GM12878 (cell line): ENCODE measurements at regions not wholly inside any gene's neighbourhood (a gene's known extent, or its start where the extent isn't known, plus 50 kb on each side); places are given as distances from the start of the nearest gene placed in this dataset.

Experiments used
- ATAC-seq: fragments of 200-7000 bp; cut with Tn5 transposase; 3 replicates; pipeline ENCODE4 v1.9.1; 2020; ENCODE audit warnings: mild to moderate bottlenecking, moderate library complexity
- BruUV-seq: library from RNA; stranded (reverse); fragments of 400-500 nt; replicated peaks from 2 replicates; lab custom pipeline; 2021; lab: Mats Ljungman, UMichigan
- CTCF ChIA-PET: fragments of 300-600 bp; sonication (Branson Sonifier 250); formaldehyde crosslinking; extraction: SDS; loops from one replicate; lab custom pipeline; 2021; ENCODE audit warnings: inconsistent platforms; lab: Yijun Ruan, JAX
- POLR2A ChIA-PET: fragments of 350-600 bp; formaldehyde crosslinking; extraction: SDS; loops from one replicate; lab custom pipeline; 2021; ENCODE audit warnings: inconsistent platforms; lab: Charles Lee
- RAD21 ChIA-PET: fragments of 300-600 bp; sonication (Branson Sonifier 250); formaldehyde crosslinking; loops from one replicate; lab custom pipeline; 2023; ENCODE audit warnings: antibody characterized with exemption; ENCODE audit not compliant: unreplicated experiment; lab: Charles Lee
- SMC1A ChIA-PET: fragments of 300-600 bp; sonication (Branson Sonifier 250); formaldehyde crosslinking; loops from one replicate; lab custom pipeline; 2023; ENCODE audit not compliant: unreplicated experiment, uncharacterized antibody; lab: Charles Lee
- DNase-seq: peaks from one replicate; pipeline ENCODE4 v3.0.0-alpha.2; 2011; ENCODE audit warnings: low read depth, low spot score
- FAIRE-seq: peaks from 3 replicates; lab custom pipeline; 2011; peaks lifted over from hg19 to GRCh38; lab: Jason Lieb, UNC
- H2AFZ ChIP-seq: 2 replicates; pipeline ENCODE4 v1.6.0; 2011; ENCODE audit warnings: low read depth, low read length, control low read depth; ENCODE audit not compliant: control insufficient read depth
- H3K27ac ChIP-seq: 2 replicates; pipeline ENCODE4 v1.5.1; 2011; ENCODE audit warnings: control low read depth; ENCODE audit not compliant: control insufficient read depth, insufficient read depth
- H3K27me3 ChIP-seq, 2 experiments: replicated peaks in 1 of 2; 2 replicates each; pipeline versions ENCODE4 v1.6.0 to v1.6.1; 2011; ENCODE audit warnings: low read length in 1 of 2; ENCODE audit not compliant: control insufficient read depth in 2 of 2, insufficient read depth in 2 of 2
- H3K36me3 ChIP-seq, 2 experiments: 2 replicates each; pipeline ENCODE4 v1.5.1; 2011; ENCODE audit warnings: low read length in 1 of 2; ENCODE audit not compliant: control insufficient read depth in 2 of 2, insufficient read depth in 2 of 2
- H3K4me1 ChIP-seq: 2 replicates; pipeline ENCODE4 v1.6.1; 2011; ENCODE audit warnings: mild to moderate bottlenecking, low read length, moderate library complexity, mixed read lengths; ENCODE audit not compliant: control insufficient read depth, insufficient read depth
- H3K4me2 ChIP-seq: 2 replicates; pipeline ENCODE4 v1.6.0; 2011; ENCODE audit warnings: control low read depth; ENCODE audit not compliant: control insufficient read depth, insufficient read depth
- H3K4me3 ChIP-seq: fragments of 200-600 bp; sonication (generic); 2 replicates; pipeline ENCODE4 v1.5.1; 2016
- H3K79me2 ChIP-seq: 2 replicates; pipeline ENCODE4 v1.6.0; 2011; ENCODE audit warnings: low read length; ENCODE audit not compliant: control insufficient read depth, insufficient read depth
- H3K9ac ChIP-seq: 2 replicates; pipeline ENCODE4 v1.8.0; 2011; ENCODE audit warnings: low read length, control low read depth, mixed read lengths; ENCODE audit not compliant: control insufficient read depth, insufficient read depth
- H3K9me3 ChIP-seq: replicated peaks from 3 replicates; pipeline ENCODE4 v1.5.1; 2011; ENCODE audit warnings: mild to moderate bottlenecking, low read length; ENCODE audit not compliant: control insufficient read depth, insufficient read depth
- H4K20me1 ChIP-seq: 2 replicates; pipeline ENCODE4 v1.6.0; 2011; ENCODE audit not compliant: control insufficient read depth, insufficient read depth
- CBX5 ChIP-seq: sonication (generic); IDR thresholded peaks from 2 replicates; pipeline ENCODE4 v1.6.1; 2016; ENCODE audit warnings: low read depth, moderate library complexity, mild to moderate bottlenecking, inconsistent platforms
- KAT2A ChIP-seq: conservative IDR thresholded peaks from 2 replicates; pipeline ENCODE4 v1.6.1; 2011; ENCODE audit warnings: low read depth, low read length; ENCODE audit not compliant: control insufficient read depth
- KLF5 ChIP-seq: fragments of 450-650 bp; IDR thresholded peaks from 2 replicates; pipeline ENCODE4 v1.6.1; 2014; ENCODE audit warnings: mild to moderate bottlenecking; ENCODE audit not compliant: partially characterized antibody
- POU2F2 ChIP-seq: IDR thresholded peaks from 3 replicates; pipeline ENCODE4 v1.6.1; 2011; ENCODE audit warnings: low read depth, mild to moderate bottlenecking, low read length, borderline replicate concordance
- SMC3 ChIP-seq: IDR thresholded peaks from 2 replicates; pipeline ENCODE4 v1.6.1; 2011; ENCODE audit warnings: low read length, improper control_type of control experiment, borderline replicate concordance
- TAF1 ChIP-seq: IDR thresholded peaks from 2 replicates; pipeline ENCODE4 v1.6.1; 2011; ENCODE audit warnings: mild to moderate bottlenecking, low read depth, low read length, borderline replicate concordance
- TARDBP ChIP-seq: IDR thresholded peaks from 2 replicates; pipeline ENCODE4 v1.6.1; 2016; ENCODE audit warnings: borderline replicate concordance
- TCF7 ChIP-seq: IDR thresholded peaks from 2 replicates; pipeline ENCODE4 v1.6.1; 2014; ENCODE audit warnings: antibody characterized with exemption, borderline replicate concordance
- ZNF217 ChIP-seq: fragments of 450-650 bp; IDR thresholded peaks from 2 replicates; pipeline ENCODE4 v1.6.1; 2017; ENCODE audit warnings: antibody characterized with exemption, mild to moderate bottlenecking
- WGBS: methylation state at CpG from one replicate; pipeline ENCODE4 v1.1.6; 2016; ENCODE audit warnings: low lambda C conversion rate; ENCODE audit not compliant: insufficient replicate concordance, insufficient coverage; ENCODE audit errors: missing lambda C conversion rate; 5-methylcytosine and 5-hydroxymethylcytosine counted together
- in situ Hi-C: fragments of 300-500 bp; cut with MboI; formaldehyde crosslinking; loops from 9 replicates; pipeline ENCODE4 v1.14.3; 2018; ENCODE audit warnings: mixed read lengths
- intact Hi-C: fragments of 100-400 bp; cut with micrococcal nuclease; formaldehyde crosslinking; loops from one replicate; pipeline ENCODE4 v1.14.2; 2022; ENCODE audit not compliant: unreplicated experiment
- TF ChIP-seq, protein P1 (sequence below): IDR thresholded peaks from 2 replicates; pipeline ENCODE4 v1.6.1; 2012; ENCODE audit warnings: low read depth, low read length, improper control_type of control experiment

DNA sequence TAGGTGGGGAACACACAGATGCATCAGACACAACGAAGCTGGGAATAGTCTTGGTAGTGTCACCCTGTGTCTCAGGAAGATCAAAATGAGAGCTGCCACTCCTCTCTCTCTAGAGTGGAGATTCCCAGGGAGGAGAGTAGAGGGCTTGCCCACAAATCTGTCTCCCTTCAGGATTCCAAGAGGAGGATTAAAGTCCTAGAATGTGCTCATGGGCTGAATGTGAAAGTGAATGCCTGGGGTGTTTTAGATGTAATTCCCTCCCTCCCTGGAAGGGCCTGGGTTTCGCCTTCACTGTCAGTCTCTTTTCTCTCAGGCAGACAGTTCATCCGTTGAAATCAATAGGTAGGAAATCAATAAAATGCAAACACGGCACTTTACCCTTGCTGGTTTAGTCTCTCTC is 282.6 kb upstream of the PPARGC1A start:
- H3K27ac ChIP-seq: no peak overlapping the region
- H4K20me1 ChIP-seq: no peaks in the 10 kb centered on the region
- BruUV-seq: no TSS peak
- TF ChIP-seq KAT2A: no peak
- TF ChIP-seq ZNF217: no peak
- no peak for TF ChIP-seq KLF5
- TF ChIP-seq SMC3: no peak
- TF ChIP-seq, protein P1, sequence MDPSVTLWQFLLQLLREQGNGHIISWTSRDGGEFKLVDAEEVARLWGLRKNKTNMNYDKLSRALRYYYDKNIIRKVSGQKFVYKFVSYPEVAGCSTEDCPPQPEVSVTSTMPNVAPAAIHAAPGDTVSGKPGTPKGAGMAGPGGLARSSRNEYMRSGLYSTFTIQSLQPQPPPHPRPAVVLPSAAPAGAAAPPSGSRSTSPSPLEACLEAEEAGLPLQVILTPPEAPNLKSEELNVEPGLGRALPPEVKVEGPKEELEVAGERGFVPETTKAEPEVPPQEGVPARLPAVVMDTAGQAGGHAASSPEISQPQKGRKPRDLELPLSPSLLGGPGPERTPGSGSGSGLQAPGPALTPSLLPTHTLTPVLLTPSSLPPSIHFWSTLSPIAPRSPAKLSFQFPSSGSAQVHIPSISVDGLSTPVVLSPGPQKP: no peak
- TF ChIP-seq TARDBP: no peak
- TF ChIP-seq TCF7: no peak
- no peak for TF ChIP-seq TAF1
- TF ChIP-seq CBX5: no peak
- TF ChIP-seq POU2F2: no peak
- TF ChIP-seq, all 136 proteins: peak for 0
- Histone ChIP-seq H3K4me3 (no peak overlapping the region), H3K79me2 (no peaks in the 10 kb centered on the region), H3K36me3 (no peaks in the 10 kb centered on the region), H3K9me3 (no peaks in the 10 kb centered on the region), H3K9ac (no peak overlapping the region), H3K27me3 (no peaks in the 10 kb centered on the region), H3K4me1 (no peaks in the 10 kb centered on the region), H2AFZ (no peak overlapping the region), H3K4me2 (no peak overlapping the region)
- POLR2A ChIA-PET: no interaction called here
- in situ Hi-C loops (no loop called here), intact Hi-C loops (no loop called here)
- RAD21 ChIA-PET: no interaction called here
- whole genome bisulfite sequencing: 19% methylated on average over 4 of the region's 4 CpGs
- ATAC-seq (no peak), FAIRE-seq (no peak), DNase-seq (no peak)
- CTCF ChIA-PET: no interaction called here
- SMC1A ChIA-PET: no interaction called here
